H1 (cell line): ENCODE measurements at regions not wholly inside any gene's neighbourhood (a gene's known extent, or its start where the extent isn't known, plus 50 kb on each side); places are given as distances from the start of the nearest gene placed in this dataset.

Experiments used
- CTCF ChIA-PET: fragments of 300-600 bp; sonication (Branson Sonifier 250); formaldehyde crosslinking; loops from one replicate; lab custom pipeline; 2021; ENCODE audit not compliant: partially characterized antibody; lab: Charles Lee
- POLR2A ChIA-PET: fragments of 300-600 bp; sonication (Branson Sonifier 250); formaldehyde crosslinking; loops from one replicate; lab custom pipeline; 2021; ENCODE audit warnings: inconsistent platforms; ENCODE audit not compliant: partially characterized antibody; lab: Charles Lee
- DNase-seq, 2 experiments: peaks; one replicate each; pipeline versions ENCODE4 v3.0.0 to v3.0.0-alpha.2; 2010 to 2022; ENCODE audit warnings: low spot score in 2 of 2, low read depth in 1 of 2, mixed read lengths in 1 of 2
- FAIRE-seq: peaks from 2 replicates; lab custom pipeline; 2011; peaks lifted over from hg19 to GRCh38; lab: Jason Lieb, UNC
- H2AFZ ChIP-seq: 2 replicates; pipeline ENCODE4 v1.8.1; 2012; ENCODE audit warnings: low read length, inconsistent platforms
- H2AK5ac ChIP-seq: 2 replicates; pipeline ENCODE4 v1.6.1; 2013; ENCODE audit warnings: low read depth, low read length
- H2BK120ac ChIP-seq: replicated peaks from 2 replicates; pipeline ENCODE3; 2013; ENCODE audit warnings: low read depth, low read length, inconsistent platforms
- H2BK12ac ChIP-seq: 2 replicates; pipeline ENCODE4 v1.6.1; 2013; ENCODE audit warnings: low read depth, low read length
- H2BK15ac ChIP-seq: 2 replicates; pipeline ENCODE4 v1.6.1; 2013; ENCODE audit warnings: low read length
- H2BK20ac ChIP-seq: 2 replicates; pipeline ENCODE4 v1.6.1; 2013; ENCODE audit warnings: low read length
- H2BK5ac ChIP-seq: 2 replicates; pipeline ENCODE4 v1.6.1; 2013; ENCODE audit warnings: low read depth, low read length
- H3K14ac ChIP-seq: 2 replicates; pipeline ENCODE4 v1.6.1; 2013; ENCODE audit warnings: inconsistent platforms; ENCODE audit not compliant: insufficient read length
- H3K18ac ChIP-seq: 2 replicates; pipeline ENCODE4 v1.6.1; 2013; ENCODE audit warnings: low read length; ENCODE audit errors: extremely low read depth
- H3K23ac ChIP-seq: 2 replicates; pipeline ENCODE4 v1.6.1; 2013; ENCODE audit warnings: inconsistent platforms; ENCODE audit not compliant: insufficient read length
- H3K23me2 ChIP-seq: 2 replicates; pipeline ENCODE4 v1.6.1; 2013; ENCODE audit warnings: low read depth, low read length
- H3K27ac ChIP-seq: 2 replicates; pipeline ENCODE4 v1.6.1; 2011; ENCODE audit warnings: low read depth, low read length, inconsistent platforms
- H3K27me3 ChIP-seq, 4 experiments: replicated peaks in 1 of 4; 1 replicate in 1 of 4; 2 replicates in 3 of 4; pipeline versions ENCODE4 v1.6.1 to v1.8.1; 2011 to 2013; ENCODE audit warnings: low read length in 3 of 4, mild to moderate bottlenecking in 3 of 4, inconsistent platforms in 2 of 4, mixed read lengths in 2 of 4, moderate library complexity in 1 of 4; ENCODE audit not compliant: control insufficient read depth in 3 of 4, insufficient read depth in 3 of 4; ENCODE audit errors: extremely low read depth in 1 of 4
- H3K36me3 ChIP-seq, 4 experiments: 2 replicates each; pipeline versions ENCODE4 v1.6.1 to v1.8.1; 2011 to 2013; ENCODE audit warnings: mild to moderate bottlenecking in 4 of 4, low read length in 3 of 4, moderate library complexity in 2 of 4, control low read depth in 1 of 4, inconsistent platforms in 1 of 4; ENCODE audit not compliant: insufficient read depth in 4 of 4, control insufficient read depth in 2 of 4
- H3K4ac ChIP-seq: replicated peaks from 2 replicates; pipeline ENCODE3; 2013; ENCODE audit warnings: low read length, low read depth, mixed read lengths, inconsistent platforms; ENCODE audit not compliant: insufficient read length
- H3K4me1 ChIP-seq, 4 experiments: replicated peaks in 1 of 4; 1 replicate in 1 of 4; 2 replicates in 3 of 4; pipeline versions ENCODE4 v1.6.1 to v1.8.1; 2011 to 2013; ENCODE audit warnings: low read length in 3 of 4, inconsistent platforms in 2 of 4, mixed read lengths in 1 of 4; ENCODE audit not compliant: insufficient read depth in 4 of 4, control insufficient read depth in 3 of 4
- H3K4me2 ChIP-seq, 2 experiments: 2 replicates each; pipeline versions ENCODE4 v1.6.1 to v1.8.1; 2011 to 2013; ENCODE audit warnings: low read depth in 2 of 2, low read length in 2 of 2, control low read depth in 1 of 2, inconsistent platforms in 1 of 2, mild to moderate bottlenecking in 1 of 2; ENCODE audit not compliant: insufficient read depth in 1 of 2
- H3K4me3 ChIP-seq, 4 experiments: fragments of 200-600, 300-600 bp in 1 of 4; sonication (generic), shearing (Covaris generic), sonication (Bioruptor Twin) in 1 of 4; 2 replicates each; pipeline versions ENCODE4 v1.5.1 to v1.8.1; 2011 to 2016; ENCODE audit warnings: low read length in 4 of 4, low read depth in 3 of 4, control low read depth in 2 of 4, inconsistent platforms in 2 of 4, mild to moderate bottlenecking in 2 of 4, mixed read lengths in 1 of 4, moderate library complexity in 1 of 4; ENCODE audit not compliant: insufficient read depth in 2 of 4; ENCODE audit errors: extremely low read depth in 1 of 4
- H3K56ac ChIP-seq: replicated peaks from 2 replicates; pipeline ENCODE3; 2013; ENCODE audit warnings: low read depth, mild to moderate bottlenecking, mixed read lengths, low read length, inconsistent platforms; ENCODE audit not compliant: insufficient read length
- H3K79me1 ChIP-seq: 2 replicates; pipeline ENCODE4 v1.6.1; 2013; ENCODE audit warnings: low read depth, low read length, control low read depth
- H3K79me2 ChIP-seq, 2 experiments: 2 replicates each; pipeline versions ENCODE4 v1.6.1 to v1.8.1; 2012 to 2013; ENCODE audit warnings: low read length in 2 of 2, mild to moderate bottlenecking in 2 of 2, inconsistent platforms in 1 of 2; ENCODE audit not compliant: insufficient read depth in 2 of 2, control insufficient read depth in 1 of 2
- H3K9ac ChIP-seq, 4 experiments: replicated peaks in 1 of 4; 1 replicate in 1 of 4; 2 replicates in 3 of 4; pipeline versions ENCODE4 v1.6.1 to v1.8.1; 2011 to 2013; ENCODE audit warnings: low read depth in 3 of 4, low read length in 3 of 4, control low read depth in 2 of 4, mild to moderate bottlenecking in 2 of 4, moderate library complexity in 2 of 4, inconsistent platforms in 1 of 4; ENCODE audit errors: extremely low read depth in 1 of 4
- H3K9me3 ChIP-seq, 2 experiments: 2 replicates each; pipeline versions ENCODE4 v1.6.1 to v1.8.1; 2012 to 2013; ENCODE audit warnings: mild to moderate bottlenecking in 2 of 2, moderate library complexity in 2 of 2, control low read depth in 1 of 2, inconsistent platforms in 1 of 2, low read depth in 1 of 2, low read length in 1 of 2, mixed read lengths in 1 of 2; ENCODE audit not compliant: insufficient read depth in 2 of 2
- H4K20me1 ChIP-seq, 2 experiments: replicated peaks in 1 of 2; 2 replicates each; pipeline versions ENCODE3 to v1.8.1; 2011 to 2013; ENCODE audit warnings: inconsistent platforms in 2 of 2, low read length in 2 of 2, mild to moderate bottlenecking in 1 of 2; ENCODE audit not compliant: insufficient read depth in 2 of 2, control insufficient read depth in 1 of 2
- H4K5ac ChIP-seq: 2 replicates; pipeline ENCODE4 v1.6.1; 2013; ENCODE audit warnings: low read length, low read depth, mixed read lengths, inconsistent platforms; ENCODE audit not compliant: insufficient read length
- H4K8ac ChIP-seq: 2 replicates; pipeline ENCODE4 v1.8.0; 2013; ENCODE audit warnings: mild to moderate bottlenecking, moderate library complexity, low read length, inconsistent platforms; ENCODE audit not compliant: insufficient read depth; ENCODE audit errors: extremely low read depth
- H4K91ac ChIP-seq: replicated peaks from 2 replicates; pipeline ENCODE3; 2013; ENCODE audit warnings: low read length, mixed read lengths, inconsistent platforms; ENCODE audit not compliant: insufficient read length
- ASH2L ChIP-seq: fragments of 200-600, 300-600 bp; sonication (generic); IDR thresholded peaks from one replicate; pipeline ENCODE4 v1.7.1; 2017; ENCODE audit warnings: low read length
- BACH1 ChIP-seq: IDR thresholded peaks from 2 replicates; pipeline ENCODE4 v1.6.1; 2012; ENCODE audit warnings: low read length, improper control_type of control experiment
- BRCA1 ChIP-seq: IDR thresholded peaks from 2 replicates; pipeline ENCODE4 v1.6.1; 2012; ENCODE audit warnings: low read depth, low read length, improper control_type of control experiment
- CBX5 ChIP-seq: fragments of 300-800, 300-1000 bp; sonication (generic); IDR thresholded peaks from 2 replicates; pipeline ENCODE4 v1.7.1; 2016; ENCODE audit warnings: antibody characterized with exemption, low read length, low read depth
- EZH2 ChIP-seq: fragments of 200-600 bp; sonication (generic); IDR thresholded peaks from 2 replicates; pipeline ENCODE4 v1.7.1; 2012; ENCODE audit warnings: low read depth, mild to moderate bottlenecking, moderate library complexity, low read length, inconsistent platforms; ENCODE audit not compliant: severe bottlenecking
- POLR2AphosphoS5 ChIP-seq: IDR thresholded peaks from 2 replicates; pipeline ENCODE4 v1.6.1; 2011; ENCODE audit warnings: low read depth, low read length
- SIN3A ChIP-seq, 2 experiments: IDR thresholded peaks in 1 of 2; conservative IDR thresholded peaks in 1 of 2; 2 replicates each; pipeline ENCODE4 v1.6.1; 2011 to 2012; ENCODE audit warnings: low read length in 2 of 2, improper control_type of control experiment in 1 of 2, low read depth in 1 of 2, mild to moderate bottlenecking in 1 of 2
- SRF ChIP-seq: IDR thresholded peaks from 2 replicates; pipeline ENCODE4 v1.6.1; 2011; ENCODE audit warnings: mild to moderate bottlenecking, low read depth, low read length, moderate library complexity
- TBP ChIP-seq: IDR thresholded peaks from 2 replicates; pipeline ENCODE4 v1.6.1; 2011; ENCODE audit warnings: low read depth, low read length, improper control_type of control experiment
- TCF12 ChIP-seq: IDR thresholded peaks from 2 replicates; pipeline ENCODE4 v1.6.1; 2011; ENCODE audit warnings: low read depth, mild to moderate bottlenecking, low read length
- WGBS, 2 experiments: shearing (Covaris generic) in 1 of 2; methylation state at CpG; one replicate each; pipeline versions ENCODE4 v1.1.6 to v1.1.7; 2013 to 2015; ENCODE audit warnings: low lambda C conversion rate in 2 of 2, mixed read lengths in 2 of 2, inconsistent platforms in 1 of 2, low coverage in 1 of 2, missing lambda C conversion rate in 1 of 2; ENCODE audit not compliant: insufficient replicate concordance in 2 of 2, insufficient coverage in 1 of 2, insufficient read length in 1 of 2; ENCODE audit errors: extremely low coverage in 1 of 2, missing lambda C conversion rate in 1 of 2; 5-methylcytosine and 5-hydroxymethylcytosine counted together
- TF ChIP-seq, protein P1 (sequence below): IDR thresholded peaks from 2 replicates; pipeline ENCODE4 v1.6.1; 2012; ENCODE audit warnings: inconsistent platforms
- TF ChIP-seq, protein P2 (sequence below): IDR thresholded peaks from 2 replicates; pipeline ENCODE4 v1.6.1; 2011; ENCODE audit warnings: low read length, improper control_type of control experiment

DNA sequence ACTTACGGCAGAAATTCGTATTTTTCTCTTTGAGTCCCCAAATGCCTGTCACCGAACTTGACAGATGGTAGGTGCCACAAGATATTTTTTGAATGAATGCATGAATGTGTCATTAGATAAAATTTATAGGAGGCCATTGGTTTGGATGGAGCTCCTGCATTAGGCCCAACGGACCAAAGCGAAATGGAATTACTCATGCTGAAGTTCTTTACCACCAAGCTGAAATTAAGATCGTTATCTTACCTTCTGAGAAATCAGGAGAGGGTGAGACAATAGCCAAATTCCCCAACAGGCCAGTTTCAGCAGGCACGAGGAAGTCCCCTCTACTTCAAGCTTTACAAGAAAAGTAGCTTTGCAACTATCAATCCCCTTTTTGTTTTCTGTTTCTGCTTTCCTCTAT, 452.5 kb upstream of the ARGLU1 start:
- ChIA-PET POLR2A (no interaction called here), CTCF (interaction anchor here (1.3 kb wide), 1 partner anchor 11 kb away, joined by 3 read pairs; no protein-coding TSS in a partner anchor)
- FAIRE-seq: no peak

More for the DNA sequence above, 452.5 kb upstream of the ARGLU1 start:
- Histone ChIP-seq H3K36me3 (no peaks in the 10 kb centered on the region), H3K9me3 (no peaks in the 10 kb centered on the region), H2BK120ac (no peak overlapping the region), H3K27me3 (no peaks in the 10 kb centered on the region), H3K4me2 (no peak overlapping the region), H3K79me1 (no peaks in the 10 kb centered on the region), H3K27ac (no peak overlapping the region), H3K4me1 (no peaks in the 10 kb centered on the region), H3K18ac (no peak overlapping the region), H3K56ac (no peak overlapping the region), H3K79me2 (no peaks in the 10 kb centered on the region), H3K14ac (no peak overlapping the region), H4K20me1 (no peaks in the 10 kb centered on the region), H3K23ac (no peak overlapping the region), H4K5ac (no peak overlapping the region), H2BK20ac (no peak overlapping the region), H3K4ac (no peak overlapping the region), H4K91ac (no peak overlapping the region), H3K4me3 (no peak overlapping the region), H3K23me2 (no peaks in the 10 kb centered on the region), H2BK12ac (no peak overlapping the region), H2BK5ac (no peak overlapping the region), H2AFZ (no peak overlapping the region), H3K9ac (no peak overlapping the region), H2BK15ac (no peak overlapping the region), H2AK5ac (no peak overlapping the region), H4K8ac (no peak overlapping the region)
- no peak for DNase-seq
- TF ChIP-seq EZH2: no peak
- TF ChIP-seq BRCA1: no peak
- no peak for TF ChIP-seq TBP
- TF ChIP-seq CBX5: no peak
- TF ChIP-seq, protein P1, sequence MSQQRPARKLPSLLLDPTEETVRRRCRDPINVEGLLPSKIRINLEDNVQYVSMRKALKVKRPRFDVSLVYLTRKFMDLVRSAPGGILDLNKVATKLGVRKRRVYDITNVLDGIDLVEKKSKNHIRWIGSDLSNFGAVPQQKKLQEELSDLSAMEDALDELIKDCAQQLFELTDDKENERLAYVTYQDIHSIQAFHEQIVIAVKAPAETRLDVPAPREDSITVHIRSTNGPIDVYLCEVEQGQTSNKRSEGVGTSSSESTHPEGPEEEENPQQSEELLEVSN: no peak
- TF ChIP-seq SIN3A (conservative IDR thresholded peaks at IDR 0.05 in 1 of 2, IDR thresholded peaks at IDR 0.05 in 1 of 2; ENCODE audit: low read depth in 1 of 2, low read length in 2 of 2): no peak
- TF ChIP-seq TCF12: no peak
- no peak for TF ChIP-seq SRF
- no peak for TF ChIP-seq POLR2AphosphoS5
- TF ChIP-seq ASH2L: no peak
- TF ChIP-seq BACH1: no peak
- TF ChIP-seq, protein P2, sequence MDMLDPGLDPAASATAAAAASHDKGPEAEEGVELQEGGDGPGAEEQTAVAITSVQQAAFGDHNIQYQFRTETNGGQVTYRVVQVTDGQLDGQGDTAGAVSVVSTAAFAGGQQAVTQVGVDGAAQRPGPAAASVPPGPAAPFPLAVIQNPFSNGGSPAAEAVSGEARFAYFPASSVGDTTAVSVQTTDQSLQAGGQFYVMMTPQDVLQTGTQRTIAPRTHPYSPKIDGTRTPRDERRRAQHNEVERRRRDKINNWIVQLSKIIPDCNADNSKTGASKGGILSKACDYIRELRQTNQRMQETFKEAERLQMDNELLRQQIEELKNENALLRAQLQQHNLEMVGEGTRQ: no peak
- WGBS, 2 experiments: 91% methylated on average over 7 of the region's 7 CpGs; no CpG with 5 or more reads in 1 of the 2 experiments
